ENCODE measurements at regions not wholly inside any gene's neighbourhood (a gene's known extent, or its start where the extent isn't known, plus 50 kb on each side); places are given as distances from the start of the nearest gene placed in this dataset.
"Not testable (repeated sequence)": the region's sequence is repeated elsewhere in the genome, so short reads cannot be mapped to it uniquely, and the experiment has no call there.

GRCh38 chr12:73632661-73633060, 905.0 kb upstream of the ATXN7L3B start:
- in situ Hi-C loops (cut with HindIII; ENCODE audit: low sequenced_read_pairs): no loop called here

DNA sequence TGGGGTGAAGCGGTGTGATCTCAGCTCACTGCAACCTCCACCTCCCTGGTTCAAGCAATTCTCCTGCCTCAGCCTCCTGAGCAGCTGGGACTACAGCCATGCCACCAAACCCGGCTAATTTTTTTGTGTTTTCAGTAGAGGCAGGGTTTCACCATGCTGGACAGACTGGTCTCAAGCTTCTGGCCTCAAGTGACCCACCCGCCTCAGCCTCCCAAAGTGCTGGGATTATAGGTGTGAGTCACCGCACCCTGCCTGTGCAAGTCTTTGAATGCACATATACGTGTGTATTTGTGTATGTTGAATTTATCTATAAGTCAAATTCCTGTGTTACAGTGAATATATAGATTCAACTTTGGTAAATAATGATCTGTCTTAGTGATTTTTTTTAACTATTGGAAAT, 898.2 kb upstream of the ATXN7L3B start:
- in situ Hi-C loops (cut with HindIII; ENCODE audit: low sequenced_read_pairs): not testable (repeated sequence)

DNA sequence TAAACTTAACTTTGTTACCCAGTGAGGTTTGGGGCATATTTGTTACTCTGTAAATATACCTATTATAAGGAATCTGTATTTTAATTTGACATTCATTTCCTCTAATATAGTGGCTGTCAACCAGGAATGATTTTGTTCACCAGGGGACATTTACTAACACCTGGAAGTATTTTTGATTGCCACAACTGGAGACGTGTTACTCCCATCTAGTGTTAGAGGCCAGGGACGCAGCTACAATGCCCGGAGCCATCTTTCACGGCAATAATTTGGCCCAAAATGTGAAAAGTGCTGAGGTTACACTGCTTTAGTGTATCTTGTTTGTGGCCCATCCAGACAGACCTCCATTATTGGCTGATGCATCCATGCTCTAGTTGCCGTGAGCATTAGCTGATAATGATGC, 881.3 kb upstream of the ATXN7L3B start:
- in situ Hi-C loops (cut with HindIII; ENCODE audit: low sequenced_read_pairs): no loop called here

DNA sequence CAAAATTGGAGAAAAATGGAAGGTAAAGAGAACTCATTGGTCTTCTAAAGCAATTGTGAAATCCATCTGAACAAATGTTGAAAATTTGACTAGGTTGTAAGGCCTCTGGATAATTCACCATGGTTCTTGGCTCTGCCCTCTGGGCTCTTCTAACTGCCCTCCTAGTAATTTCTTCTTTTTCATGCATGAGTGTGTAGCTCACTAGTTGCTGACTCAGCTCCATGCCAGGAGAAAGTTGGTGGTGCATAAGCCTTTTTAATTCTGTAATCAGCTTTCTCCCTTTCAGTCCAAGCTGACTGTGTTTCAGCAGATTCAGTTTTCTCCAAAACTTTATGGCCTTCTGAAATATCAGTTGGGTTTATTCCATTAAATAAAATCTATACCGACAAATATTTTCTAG, 877.8 kb upstream of the ATXN7L3B start:
- in situ Hi-C loops (cut with HindIII; ENCODE audit: low sequenced_read_pairs): no loop called here

DNA sequence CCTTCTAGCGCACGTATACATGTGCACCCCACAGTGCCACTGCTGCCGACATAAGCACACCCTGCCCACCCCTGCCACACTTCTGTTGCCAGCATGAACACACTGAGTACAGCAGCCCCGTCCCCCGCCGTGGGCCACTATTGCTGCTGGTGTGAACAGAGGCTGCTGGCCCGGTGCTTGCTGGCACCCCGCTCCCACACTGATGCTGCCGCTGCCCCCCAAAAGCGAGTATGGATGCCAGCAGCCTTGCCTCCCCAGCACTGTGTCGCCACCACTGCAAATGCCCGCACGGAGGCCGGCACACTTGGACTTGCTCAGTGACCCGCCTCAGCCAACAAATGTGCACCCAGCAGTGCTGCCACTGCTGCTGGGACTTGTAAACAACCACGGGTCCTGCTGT, 872.4 kb upstream of the ATXN7L3B start:
- in situ Hi-C loops (cut with HindIII; ENCODE audit: low sequenced_read_pairs): no loop called here

DNA sequence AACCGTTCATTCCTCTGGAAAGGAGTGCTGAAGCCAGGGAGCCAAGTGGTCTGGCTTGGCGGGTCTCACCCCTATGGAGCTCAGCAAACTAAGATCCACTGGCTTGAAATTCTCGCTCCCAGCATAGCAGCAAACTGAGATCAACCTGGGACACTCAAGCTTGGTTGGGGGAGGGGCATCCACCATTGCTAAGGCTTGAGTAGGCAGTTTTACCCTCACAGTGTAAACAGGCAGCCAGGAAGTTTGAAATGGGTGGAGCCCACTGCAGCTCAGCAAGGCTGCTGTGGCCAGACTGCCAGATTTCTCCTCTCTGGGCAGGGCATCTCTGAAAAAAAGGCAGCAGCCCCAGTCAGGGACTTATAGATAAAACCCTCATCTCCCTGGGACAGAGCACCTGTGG, 866.1 kb upstream of the ATXN7L3B start:
- in situ Hi-C loops (cut with HindIII; ENCODE audit: low sequenced_read_pairs): not testable (repeated sequence)

DNA sequence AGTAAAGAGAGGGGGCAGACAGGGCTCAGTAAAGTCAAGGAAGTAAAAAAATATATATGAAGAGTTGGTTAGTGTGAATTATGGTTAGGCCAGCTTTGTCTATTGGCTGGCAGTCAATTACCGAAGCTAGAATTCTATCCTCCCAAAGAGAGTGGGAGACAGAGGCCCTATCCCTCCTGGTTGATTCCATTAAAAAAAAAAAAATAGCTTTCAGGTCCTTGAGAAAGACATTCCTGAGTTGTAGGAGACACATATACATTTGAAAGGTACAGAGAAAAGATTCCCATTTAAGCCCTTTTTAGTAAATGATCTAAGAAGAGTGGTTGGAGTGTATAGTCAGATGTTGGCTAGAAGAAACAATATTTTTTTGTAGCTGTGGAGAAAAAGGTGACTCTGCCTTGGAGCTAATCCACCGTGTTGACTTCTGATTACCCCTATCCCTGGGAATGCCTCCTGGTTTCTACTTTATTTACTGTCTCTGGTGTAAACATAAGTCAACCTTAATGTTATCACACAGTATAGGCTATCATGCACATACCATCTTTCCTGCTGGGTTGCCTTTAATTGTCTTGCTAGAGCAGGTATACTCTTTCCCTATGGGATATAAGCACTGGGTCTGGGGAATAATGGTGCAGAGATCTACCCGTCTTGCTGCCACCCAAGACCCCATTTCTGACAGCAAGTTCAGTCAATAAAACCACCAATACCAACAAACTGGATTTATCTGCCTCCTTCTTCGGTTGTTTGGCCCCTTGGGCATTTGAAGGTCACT, 859.9 kb upstream of the ATXN7L3B start:
- in situ Hi-C loops (cut with HindIII; ENCODE audit: low sequenced_read_pairs): no loop called here

DNA sequence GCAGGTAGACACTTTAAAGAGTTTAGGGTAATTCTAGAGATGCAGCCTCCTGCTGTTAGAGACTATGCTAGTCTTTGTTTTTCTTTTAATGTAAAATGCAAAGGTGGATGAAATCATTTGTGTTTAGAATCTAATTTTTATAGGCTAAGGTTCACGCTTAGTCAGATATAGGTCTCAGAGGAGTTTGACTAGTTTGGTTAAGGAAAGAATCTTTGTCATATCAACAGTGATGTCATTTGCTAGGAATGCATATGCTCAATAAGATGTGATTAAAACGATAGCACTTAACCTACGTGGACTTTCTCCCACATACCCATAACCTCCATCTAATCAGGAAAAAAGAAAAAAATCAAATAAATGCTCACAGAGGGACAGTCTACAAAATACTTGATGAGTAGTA, 859.3 kb upstream of the ATXN7L3B start:
- in situ Hi-C loops (cut with HindIII; ENCODE audit: low sequenced_read_pairs): no loop called here

- in situ Hi-C loops (cut with HindIII; ENCODE audit: low sequenced_read_pairs): no loop called here
Measured at GRCh38 chr12:73699318-73699717, 838.3 kb upstream of the ATXN7L3B start.

DNA sequence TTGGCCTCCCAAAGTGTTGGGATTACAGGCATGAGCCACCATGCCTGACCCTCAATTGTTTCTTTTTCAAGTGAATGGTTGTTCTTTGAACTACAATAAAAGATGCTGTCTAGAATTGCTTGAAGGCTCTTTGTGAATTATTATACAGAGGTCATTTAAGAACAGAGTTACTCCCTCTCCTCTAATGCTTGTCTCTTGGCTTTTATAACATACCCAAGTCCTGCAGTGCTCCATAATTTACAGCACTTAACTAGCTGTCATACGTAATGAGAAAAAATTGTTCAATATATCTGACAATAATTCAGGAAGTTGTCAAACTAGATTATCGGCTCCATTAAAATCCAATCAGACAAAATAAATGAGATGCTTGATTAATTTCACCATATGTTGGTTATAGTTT, 823.0 kb upstream of the ATXN7L3B start:
- in situ Hi-C loops (cut with HindIII; ENCODE audit: low sequenced_read_pairs): no loop called here

DNA sequence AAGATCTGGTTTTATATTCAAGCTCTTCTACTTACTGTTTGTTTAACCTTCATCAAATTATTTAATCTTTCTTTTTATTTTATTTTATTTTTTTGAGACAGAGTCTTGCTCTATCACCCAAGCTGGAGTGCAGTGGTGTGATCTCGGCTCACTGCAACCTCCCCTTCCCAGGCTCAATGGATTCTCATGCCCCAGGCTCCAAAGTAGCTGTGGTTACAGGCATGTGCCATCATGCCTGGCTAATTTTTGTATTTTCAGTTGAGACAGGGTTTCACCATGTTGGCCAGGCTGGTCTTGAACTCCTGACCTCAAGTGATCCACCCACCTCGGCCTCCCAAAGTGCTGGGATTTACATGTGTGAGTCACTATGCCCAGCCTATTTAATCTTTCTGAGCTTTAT, 821.5 kb upstream of the ATXN7L3B start:
- in situ Hi-C loops (cut with HindIII; ENCODE audit: low sequenced_read_pairs): not testable (repeated sequence)

DNA sequence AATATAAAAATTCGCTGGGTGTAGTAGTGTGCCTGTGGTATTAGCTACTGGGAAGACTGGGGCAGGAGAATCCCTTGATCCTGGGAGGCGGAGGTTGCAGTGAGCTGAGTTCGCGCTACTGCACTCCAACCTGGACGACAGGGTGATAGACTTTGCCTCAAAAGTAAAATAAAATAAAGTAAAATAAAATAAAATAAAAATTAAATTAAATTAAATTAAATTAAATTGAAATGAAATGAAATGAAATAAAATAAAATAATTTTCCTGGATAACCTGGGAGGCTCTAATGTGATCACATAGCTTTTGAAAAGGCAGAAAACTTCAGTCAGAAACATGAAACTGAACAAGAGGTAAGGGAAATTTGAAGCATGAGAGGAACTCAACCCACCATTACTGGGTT, 818.4 kb upstream of the ATXN7L3B start:
- in situ Hi-C loops (cut with HindIII; ENCODE audit: low sequenced_read_pairs): no loop called here

DNA sequence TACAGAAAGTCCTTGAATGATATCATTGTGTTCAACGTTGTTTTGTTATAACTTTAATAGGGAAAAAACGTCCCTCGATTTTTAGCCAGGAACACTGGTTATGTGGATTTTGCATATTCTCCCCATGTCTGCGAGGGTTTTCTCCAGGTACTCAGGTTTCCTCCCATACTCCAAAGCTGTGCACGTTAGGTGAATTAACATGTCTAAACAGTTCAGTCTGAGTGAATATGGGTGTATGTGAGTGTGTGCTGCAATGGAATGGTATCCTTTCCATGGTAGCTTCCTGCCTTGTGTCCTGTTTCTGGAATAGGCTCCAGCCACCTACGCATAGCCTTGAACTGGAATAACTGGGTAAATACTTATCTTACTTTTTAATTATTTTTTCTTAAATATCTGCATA, 810.8 kb upstream of the ATXN7L3B start:
- in situ Hi-C loops (cut with HindIII; ENCODE audit: low sequenced_read_pairs): no loop called here

GRCh38 chr12:73731658-73732057, 806.0 kb upstream of the ATXN7L3B start:
- in situ Hi-C loops (cut with HindIII; ENCODE audit: low sequenced_read_pairs): no loop called here

DNA sequence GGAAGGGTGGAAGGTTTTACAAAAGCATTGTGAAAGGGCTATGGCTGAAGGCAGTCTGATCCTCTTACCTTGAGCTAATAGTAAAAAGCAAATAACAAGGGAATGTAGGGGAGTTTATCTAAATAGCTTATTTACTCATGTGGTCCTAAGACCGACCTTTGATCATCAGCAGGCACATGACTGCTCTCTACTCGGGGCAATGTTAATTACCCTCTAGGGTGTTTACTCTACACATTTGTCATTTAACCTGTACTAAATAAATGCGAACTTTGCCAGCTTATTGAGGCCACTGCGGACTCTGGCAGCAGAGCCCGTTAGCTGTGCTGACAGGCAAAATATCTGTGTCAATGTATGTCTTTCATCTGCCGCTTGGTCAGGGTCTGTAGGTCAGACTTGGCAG, 768.3 kb upstream of the ATXN7L3B start:
- in situ Hi-C loops (cut with HindIII; ENCODE audit: low sequenced_read_pairs): no loop called here

DNA sequence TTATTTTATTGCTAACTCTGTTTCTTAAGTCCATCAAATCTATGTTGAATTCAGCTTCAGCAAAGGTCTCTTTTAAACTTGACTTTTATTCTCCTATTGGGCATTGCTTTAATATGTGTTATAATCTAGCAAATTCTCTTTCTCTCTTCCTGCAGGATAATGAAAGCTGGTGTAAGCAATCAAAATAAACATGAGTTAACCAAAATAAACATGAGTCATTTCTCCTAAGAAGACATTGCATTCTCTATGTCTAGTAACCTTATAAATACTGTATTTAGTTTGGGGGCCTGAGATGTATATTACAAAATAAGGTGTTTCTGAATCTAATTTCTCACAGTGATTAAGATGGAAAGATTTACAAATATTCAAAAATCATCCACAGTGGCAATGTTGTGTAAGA, 739.1 kb upstream of the ATXN7L3B start:
- in situ Hi-C loops (cut with HindIII; ENCODE audit: low sequenced_read_pairs): no loop called here

- in situ Hi-C loops (cut with HindIII; ENCODE audit: low sequenced_read_pairs): no loop called here
Measured at GRCh38 chr12:73815072-73815645, 722.5 kb upstream of the ATXN7L3B start.

DNA sequence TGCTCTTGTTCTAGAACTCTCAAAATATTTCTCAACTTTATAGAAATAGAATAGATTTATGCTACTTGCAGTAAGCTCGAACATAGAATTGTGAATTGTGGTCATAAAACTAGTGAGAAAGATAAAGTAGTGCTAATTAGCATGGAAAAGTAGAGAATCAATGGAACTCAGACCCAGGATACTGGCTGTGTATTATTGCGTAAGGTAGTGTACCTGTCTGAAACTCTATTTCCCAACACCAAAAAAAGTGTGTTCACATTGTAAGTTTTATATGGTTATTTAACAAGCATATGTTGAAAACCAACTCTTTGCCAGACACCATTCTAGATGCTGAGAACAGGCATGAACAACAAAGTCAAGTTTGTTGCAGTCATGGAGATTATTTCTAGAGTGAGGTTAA, 720.5 kb upstream of the ATXN7L3B start:
- in situ Hi-C loops (cut with HindIII; ENCODE audit: low sequenced_read_pairs): no loop called here

DNA sequence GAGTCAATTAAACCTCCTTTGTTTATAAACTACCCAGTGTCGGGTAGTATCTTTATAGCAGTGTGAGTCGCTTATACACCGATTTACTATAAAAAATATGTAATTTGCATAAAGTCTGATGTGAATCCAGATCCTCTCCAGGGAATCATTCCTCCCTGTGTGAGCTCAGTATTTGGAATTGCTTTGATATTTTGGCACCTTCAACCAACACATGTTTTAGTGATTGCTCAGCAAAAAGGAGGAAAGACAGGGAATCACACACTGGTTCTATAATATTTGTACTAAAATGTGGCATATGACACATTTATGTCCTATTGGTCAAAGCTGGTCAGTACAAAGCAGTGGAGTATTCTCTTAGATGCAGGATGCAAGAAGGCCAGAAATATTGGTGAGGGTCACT, 703.9 kb upstream of the ATXN7L3B start:
- in situ Hi-C loops (cut with HindIII; ENCODE audit: low sequenced_read_pairs): no loop called here

DNA sequence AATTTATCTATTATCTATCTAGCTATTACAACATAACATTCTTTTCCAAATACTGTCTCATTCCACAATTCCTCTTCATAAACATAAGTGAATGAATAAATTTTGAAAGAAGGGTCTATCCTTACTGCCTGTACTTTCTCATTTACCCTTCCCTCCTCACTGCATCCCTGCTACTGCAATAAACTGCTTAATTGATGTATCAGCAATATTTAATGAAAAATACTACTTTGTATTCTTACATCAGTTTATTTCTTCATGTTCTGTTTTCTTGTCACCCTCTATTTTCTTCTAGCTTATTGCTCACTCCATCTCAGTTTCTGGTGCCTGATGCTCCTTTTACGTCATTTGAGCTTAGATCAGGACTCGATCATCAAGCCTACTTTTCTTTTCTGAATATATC, 695.7 kb upstream of the ATXN7L3B start:
- in situ Hi-C loops (cut with HindIII; ENCODE audit: low sequenced_read_pairs): no loop called here

DNA sequence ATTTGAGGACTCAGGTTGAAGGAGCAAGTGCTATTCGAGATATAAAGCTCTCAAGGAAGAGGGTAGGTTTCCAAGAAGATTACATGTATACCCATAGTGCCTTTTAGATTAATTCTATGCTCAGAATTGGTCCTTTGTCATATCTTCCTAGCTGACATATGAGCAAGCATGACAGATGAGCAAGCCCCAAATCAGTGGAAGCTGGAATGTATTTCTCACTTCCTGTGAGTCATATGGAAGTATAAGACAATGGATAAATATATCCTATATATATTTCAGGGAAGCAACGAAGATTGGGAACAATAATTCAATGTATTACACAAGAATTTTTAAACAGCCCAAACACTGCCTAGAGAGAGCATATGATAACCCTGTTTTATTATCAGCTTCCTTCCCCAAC, 674.1 kb upstream of the ATXN7L3B start:
- in situ Hi-C loops (cut with HindIII; ENCODE audit: low sequenced_read_pairs): no loop called here

- in situ Hi-C loops (cut with HindIII; ENCODE audit: low sequenced_read_pairs): no loop called here
Measured at GRCh38 chr12:73867147-73867546, 670.5 kb upstream of the ATXN7L3B start.

GRCh38 chr12:73877291-73877690, 660.3 kb upstream of the ATXN7L3B start:
- in situ Hi-C loops (cut with HindIII; ENCODE audit: low sequenced_read_pairs): not testable (repeated sequence)

Measured in DLD1 (cell line).